ENCODE measurements at regions not wholly inside any gene's neighbourhood (a gene's known extent, or its start where the extent isn't known, plus 50 kb on each side); places are given as distances from the start of the nearest gene placed in this dataset.

DNA sequence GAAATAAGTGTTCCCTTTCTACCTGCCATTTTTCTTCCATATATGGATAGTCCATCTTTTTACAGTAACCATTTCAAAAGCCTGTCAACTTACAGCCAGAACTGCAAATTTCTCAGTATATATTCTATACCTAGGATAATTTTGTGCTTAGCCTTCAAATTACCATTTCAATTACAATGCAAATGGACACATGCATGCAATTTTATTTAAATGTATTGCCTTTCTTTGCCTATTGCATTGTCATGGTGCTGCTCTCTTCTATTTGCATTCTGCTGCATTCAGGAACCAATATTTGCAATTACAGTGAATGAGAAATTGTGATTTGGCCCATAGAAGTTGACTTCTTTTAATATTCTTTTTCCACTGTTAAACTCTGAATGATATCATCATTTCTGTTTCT is 1753.4 kb upstream of the TENM3 start:
- TF ChIP-seq, protein P1, sequence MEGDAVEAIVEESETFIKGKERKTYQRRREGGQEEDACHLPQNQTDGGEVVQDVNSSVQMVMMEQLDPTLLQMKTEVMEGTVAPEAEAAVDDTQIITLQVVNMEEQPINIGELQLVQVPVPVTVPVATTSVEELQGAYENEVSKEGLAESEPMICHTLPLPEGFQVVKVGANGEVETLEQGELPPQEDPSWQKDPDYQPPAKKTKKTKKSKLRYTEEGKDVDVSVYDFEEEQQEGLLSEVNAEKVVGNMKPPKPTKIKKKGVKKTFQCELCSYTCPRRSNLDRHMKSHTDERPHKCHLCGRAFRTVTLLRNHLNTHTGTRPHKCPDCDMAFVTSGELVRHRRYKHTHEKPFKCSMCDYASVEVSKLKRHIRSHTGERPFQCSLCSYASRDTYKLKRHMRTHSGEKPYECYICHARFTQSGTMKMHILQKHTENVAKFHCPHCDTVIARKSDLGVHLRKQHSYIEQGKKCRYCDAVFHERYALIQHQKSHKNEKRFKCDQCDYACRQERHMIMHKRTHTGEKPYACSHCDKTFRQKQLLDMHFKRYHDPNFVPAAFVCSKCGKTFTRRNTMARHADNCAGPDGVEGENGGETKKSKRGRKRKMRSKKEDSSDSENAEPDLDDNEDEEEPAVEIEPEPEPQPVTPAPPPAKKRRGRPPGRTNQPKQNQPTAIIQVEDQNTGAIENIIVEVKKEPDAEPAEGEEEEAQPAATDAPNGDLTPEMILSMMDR (IDR thresholded peaks at IDR 0.05) = no peak
- TF ChIP-seq POLR2A (IDR thresholded peaks at IDR 0.05) = no peak
